ENCODE measurements at regions not wholly inside any gene's neighbourhood (a gene's known extent, or its start where the extent isn't known, plus 50 kb on each side); places are given as distances from the start of the nearest gene placed in this dataset.

DNA sequence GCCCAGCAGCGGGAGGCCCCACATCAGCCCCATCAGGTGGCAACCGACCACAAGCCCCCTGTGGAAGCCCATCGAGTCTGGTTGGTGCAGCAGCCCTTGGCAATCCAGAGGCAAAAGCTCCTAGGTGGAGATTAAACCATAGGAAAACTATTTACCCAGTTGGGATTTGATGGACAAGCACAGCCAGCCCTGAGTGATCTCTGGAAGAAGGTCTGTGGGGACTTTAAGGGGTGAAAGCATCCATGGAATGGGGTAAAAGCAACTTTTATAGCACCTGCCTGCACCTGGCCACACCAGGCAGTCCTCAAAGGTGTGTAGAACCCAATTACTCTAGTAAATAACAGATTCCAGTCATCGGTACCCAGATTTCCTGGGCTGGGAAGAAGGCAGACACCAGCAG is 206.3 kb downstream of the IGSF11 start:
- 78 to 83% methylated on average over 4 of the region's 4 CpGs for WGBS, 2 donors
- no peak for DNase-seq (ENCODE audit: low spot score in 2 of 2)
- H3K4me3 ChIP-seq (ENCODE audit: low read depth, poor library complexity, severe bottlenecking) = no peak overlapping the region
- no peak for TF ChIP-seq POLR2A (IDR thresholded peaks at IDR 0.05)
- TF ChIP-seq, protein P1, sequence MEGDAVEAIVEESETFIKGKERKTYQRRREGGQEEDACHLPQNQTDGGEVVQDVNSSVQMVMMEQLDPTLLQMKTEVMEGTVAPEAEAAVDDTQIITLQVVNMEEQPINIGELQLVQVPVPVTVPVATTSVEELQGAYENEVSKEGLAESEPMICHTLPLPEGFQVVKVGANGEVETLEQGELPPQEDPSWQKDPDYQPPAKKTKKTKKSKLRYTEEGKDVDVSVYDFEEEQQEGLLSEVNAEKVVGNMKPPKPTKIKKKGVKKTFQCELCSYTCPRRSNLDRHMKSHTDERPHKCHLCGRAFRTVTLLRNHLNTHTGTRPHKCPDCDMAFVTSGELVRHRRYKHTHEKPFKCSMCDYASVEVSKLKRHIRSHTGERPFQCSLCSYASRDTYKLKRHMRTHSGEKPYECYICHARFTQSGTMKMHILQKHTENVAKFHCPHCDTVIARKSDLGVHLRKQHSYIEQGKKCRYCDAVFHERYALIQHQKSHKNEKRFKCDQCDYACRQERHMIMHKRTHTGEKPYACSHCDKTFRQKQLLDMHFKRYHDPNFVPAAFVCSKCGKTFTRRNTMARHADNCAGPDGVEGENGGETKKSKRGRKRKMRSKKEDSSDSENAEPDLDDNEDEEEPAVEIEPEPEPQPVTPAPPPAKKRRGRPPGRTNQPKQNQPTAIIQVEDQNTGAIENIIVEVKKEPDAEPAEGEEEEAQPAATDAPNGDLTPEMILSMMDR (IDR thresholded peaks at IDR 0.05) = no peak
- intact Hi-C loops (cut with DNase I; ENCODE audit: low total_unique reads) = no loop called here

DNA sequence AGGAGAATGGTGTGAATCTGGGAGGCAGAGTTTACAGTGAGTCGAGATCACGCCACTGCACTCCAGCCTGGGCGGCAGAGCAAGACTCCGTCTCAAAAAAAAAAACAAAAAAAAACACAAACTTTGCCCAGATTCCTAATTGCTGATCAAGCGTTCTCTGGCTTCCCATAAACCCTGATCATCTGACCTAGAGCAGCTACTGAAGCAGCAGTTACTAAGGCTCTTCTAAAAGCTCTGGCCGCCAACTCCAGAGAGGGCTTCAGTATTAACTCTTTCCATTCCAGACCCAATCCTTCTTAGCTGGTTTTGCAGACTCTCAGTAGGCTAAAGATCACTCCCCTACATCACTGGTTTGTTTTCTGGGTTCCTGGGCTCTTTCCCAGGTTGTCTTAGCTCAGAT is 201.6 kb downstream of the IGSF11 start:
- TF ChIP-seq, protein P1 (IDR thresholded peaks at IDR 0.05) = no peak
- TF ChIP-seq POLR2A (IDR thresholded peaks at IDR 0.05) = no peak
- WGBS, 2 donors = 36 to 37% methylated on average over 6 of the region's 6 CpGs
- intact Hi-C loops (cut with DNase I; ENCODE audit: low total_unique reads) = no loop called here
- no peak for DNase-seq (ENCODE audit: low spot score in 2 of 2)
- H3K4me3 ChIP-seq (ENCODE audit: low read depth, poor library complexity, severe bottlenecking) = no peak overlapping the region

DNA sequence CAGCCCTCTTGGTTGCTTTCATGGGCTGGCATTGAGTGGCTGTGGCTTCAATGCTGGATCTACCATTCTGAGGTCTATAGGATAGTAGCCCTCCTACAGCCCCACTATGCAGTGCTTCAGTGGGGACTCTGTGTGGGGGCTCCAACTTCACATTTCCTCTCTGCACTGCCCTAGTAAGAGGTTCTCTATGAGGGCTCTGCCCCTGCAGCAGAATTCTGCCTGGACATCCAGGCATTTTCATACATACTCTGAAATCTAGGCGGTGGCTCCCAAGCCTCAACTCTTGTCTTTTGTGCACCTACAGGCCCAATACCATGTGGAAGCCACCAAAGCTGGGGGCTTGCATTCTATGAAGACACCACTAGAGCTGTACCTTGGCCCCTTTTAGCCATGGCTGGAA is 195.8 kb downstream of the IGSF11 start:
- intact Hi-C loops (cut with DNase I; ENCODE audit: low total_unique reads) = no loop called here
- no peak overlapping the region for H3K4me3 ChIP-seq (ENCODE audit: low read depth, poor library complexity, severe bottlenecking)
- DNase-seq (ENCODE audit: low spot score in 2 of 2) = no peak
- WGBS, 2 donors = 31 to 33% methylated on average over 1 of the region's 1 CpG
- no peak for TF ChIP-seq POLR2A (IDR thresholded peaks at IDR 0.05)
- TF ChIP-seq, protein P1 (IDR thresholded peaks at IDR 0.05) = no peak

DNA sequence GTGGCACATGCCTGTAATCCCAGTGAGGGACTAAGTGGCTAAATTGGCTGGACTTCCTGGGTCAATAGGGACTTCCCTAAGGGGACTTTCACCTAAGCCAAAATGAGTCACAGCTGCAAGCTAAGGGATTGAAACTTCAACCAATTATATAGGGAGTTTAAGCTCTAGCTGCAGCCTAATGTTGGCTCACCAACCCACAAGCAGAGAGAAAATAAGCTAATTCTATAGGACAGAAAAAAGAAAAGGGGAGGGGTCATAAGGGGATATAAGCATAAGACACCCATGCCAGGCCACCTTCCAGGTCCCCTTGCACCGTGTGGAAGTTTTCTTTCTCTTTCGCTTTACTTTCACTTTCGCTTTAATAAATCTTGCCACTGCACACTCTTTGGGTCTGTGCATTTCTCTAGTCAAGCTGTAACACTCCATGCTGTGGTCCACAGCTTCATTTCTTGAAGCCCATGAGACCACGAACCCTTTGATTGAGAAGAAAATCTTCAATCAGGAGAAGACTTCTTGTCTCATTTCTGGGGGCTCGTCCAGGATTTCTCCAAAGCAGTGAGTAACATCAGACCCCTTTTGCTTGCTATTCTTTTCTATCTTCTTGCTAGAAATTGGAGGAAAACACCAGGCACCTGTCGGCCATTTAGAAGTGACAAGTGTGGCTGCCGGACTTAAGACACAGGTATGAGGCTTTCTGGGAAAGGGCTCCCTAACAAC is 192.3 kb downstream of the IGSF11 start:
- H3K4me3 ChIP-seq (ENCODE audit: low read depth, poor library complexity, severe bottlenecking) = no peak overlapping the region
- intact Hi-C loops (cut with DNase I; ENCODE audit: low total_unique reads) = no loop called here
- TF ChIP-seq, protein P1 (IDR thresholded peaks at IDR 0.05) = no peak
- TF ChIP-seq POLR2A (IDR thresholded peaks at IDR 0.05) = no peak
- 91 to 94% methylated on average over 7 of the region's 7 CpGs for WGBS, 2 donors
- DNase-seq (ENCODE audit: low spot score in 2 of 2) = no peak

DNA sequence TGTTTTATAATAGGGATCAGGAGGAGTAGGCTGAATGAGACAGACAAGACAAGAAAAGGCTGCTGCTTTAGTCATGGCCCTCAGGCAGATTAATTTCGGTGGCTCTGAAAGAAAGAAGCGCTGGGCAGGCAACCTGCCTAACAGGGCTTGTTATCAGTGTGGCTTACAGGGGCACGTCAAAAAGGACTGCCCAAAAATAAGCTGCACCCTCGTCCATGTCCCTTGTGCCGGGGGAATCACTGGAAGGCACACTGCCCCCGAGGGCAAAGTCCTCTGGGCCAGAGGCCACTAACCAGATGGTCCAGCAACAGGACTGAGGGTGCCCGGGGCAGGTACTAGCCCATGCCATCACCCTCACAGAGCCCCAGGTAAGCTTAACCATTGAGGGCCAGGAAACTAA is 188.5 kb downstream of the IGSF11 start:
- TF ChIP-seq, protein P1 (IDR thresholded peaks at IDR 0.05) = no peak
- no peak for TF ChIP-seq POLR2A (IDR thresholded peaks at IDR 0.05)
- intact Hi-C loops (cut with DNase I; ENCODE audit: low total_unique reads) = no loop called here
- DNase-seq (ENCODE audit: low spot score in 2 of 2) = no peak
- 78% methylated on average over 7 of the region's 7 CpGs for WGBS, 2 donors
- no peak overlapping the region for H3K4me3 ChIP-seq (ENCODE audit: low read depth, poor library complexity, severe bottlenecking)

Small RNA genes in the stretch of these regions (microRNA-seq; reads per million reads assigned to microRNA genes)
- gene MIR4447 (ENCODE audit: borderline number of aligned reads in 1 of 2, borderline replicate concordance in 2 of 2) = 0 reads per million in 2 donors

Data from lower leg skin (tissue), 4 donors.